Caco-2 (cell line): ENCODE measurements at regions not wholly inside any gene's neighbourhood (a gene's known extent, or its start where the extent isn't known, plus 50 kb on each side); places are given as distances from the start of the nearest gene placed in this dataset.

ENCODE experiments used
- BruUV-seq: library from RNA; stranded (reverse); fragments of 400-500 nt; replicated peaks from 2 replicates; lab custom pipeline; 2021; lab: Mats Ljungman, UMichigan
- CTCF ChIA-PET: fragments of 300-600 bp; sonication (Branson Sonifier 250); formaldehyde crosslinking; loops from one replicate; lab custom pipeline; 2022; ENCODE audit warnings: antibody characterized with exemption; lab: Charles Lee
- POLR2A ChIA-PET: fragments of 300-600 bp; sonication (Branson Sonifier 250); formaldehyde crosslinking; loops from one replicate; lab custom pipeline; 2022; ENCODE audit warnings: antibody characterized with exemption; lab: Charles Lee
- DNase-seq, 2 experiments: peaks; one replicate each; pipeline versions ENCODE4 v3.0.0 to v3.0.0-alpha.2; 2020 to 2022
- H3K27me3 ChIP-seq: replicated peaks from 2 replicates; pipeline ENCODE4 v1.6.0; 2011; ENCODE audit warnings: low read length; ENCODE audit not compliant: control insufficient read depth, insufficient read depth
- H3K36me3 ChIP-seq: 2 replicates; pipeline ENCODE4 v1.5.1; 2011; ENCODE audit warnings: low read length; ENCODE audit not compliant: control insufficient read depth, insufficient read depth
- H3K4me1 ChIP-seq: fragments of 250-450 bp; sonication (Bioruptor Pico); 2 replicates; pipeline ENCODE4 v1.5.1; 2020; ENCODE audit warnings: mild to moderate bottlenecking
- H3K4me3 ChIP-seq: 2 replicates; pipeline ENCODE4 v1.5.1; 2011; ENCODE audit warnings: low read depth, mild to moderate bottlenecking, control low read depth, low read length
- H3K9me3 ChIP-seq: fragments of 250-450 bp; sonication (Bioruptor Pico); 2 replicates; pipeline ENCODE4 v1.5.1; 2020; ENCODE audit warnings: mild to moderate bottlenecking, moderate library complexity
- H3K27ac Mint-ChIP-seq: one replicate; pipeline ENCODE4 v1.8.0; 2022; ENCODE audit warnings: mixed read lengths; ENCODE audit not compliant: unreplicated experiment
- H3K27me3 Mint-ChIP-seq: one replicate; pipeline ENCODE4 v1.8.0; 2022; ENCODE audit warnings: mixed read lengths; ENCODE audit not compliant: insufficient read depth, unreplicated experiment
- H3K36me3 Mint-ChIP-seq: one replicate; pipeline ENCODE4 v1.8.0; 2022; ENCODE audit warnings: mild to moderate bottlenecking, mixed read lengths; ENCODE audit not compliant: insufficient read depth, unreplicated experiment
- H3K4me1 Mint-ChIP-seq: one replicate; pipeline ENCODE4 v1.8.0; 2022; ENCODE audit warnings: low read depth, mixed read lengths; ENCODE audit not compliant: unreplicated experiment
- H3K4me3 Mint-ChIP-seq: one replicate; pipeline ENCODE4 v1.8.0; 2022; ENCODE audit warnings: mild to moderate bottlenecking, moderate library complexity, mixed read lengths; ENCODE audit not compliant: unreplicated experiment
- H3K9me3 Mint-ChIP-seq: one replicate; pipeline ENCODE4 v1.8.0; 2022; ENCODE audit warnings: mixed read lengths; ENCODE audit not compliant: unreplicated experiment
- intact Hi-C: fragments of 100-400 bp; cut with micrococcal nuclease; formaldehyde crosslinking; loops from one replicate; pipeline ENCODE4 v1.10.0; 2022; ENCODE audit not compliant: unreplicated experiment
- TF ChIP-seq, protein P1 (sequence below), 2 experiments: fragments of 200-600 bp in 1 of 2; IDR thresholded peaks; 1 replicate in 1 of 2; 2 replicates in 1 of 2; pipeline versions ENCODE4 v1.5.1 to v1.8.0; 2011 to 2022; ENCODE audit warnings: antibody characterized with exemption in 1 of 2, control low read depth in 1 of 2, inconsistent platforms in 1 of 2, low read depth in 1 of 2, low read length in 1 of 2, mild to moderate bottlenecking in 1 of 2, moderate library complexity in 1 of 2; ENCODE audit not compliant: insufficient read depth in 1 of 2, severe bottlenecking in 1 of 2, unreplicated experiment in 1 of 2

- no peaks in the 10 kb centered on the region for H3K9me3 Mint-ChIP-seq
- H3K4me1 Mint-ChIP-seq: peaks cover 8% of the 10 kb centered on the region
- no peak for DNase-seq
- TF ChIP-seq, protein P1, sequence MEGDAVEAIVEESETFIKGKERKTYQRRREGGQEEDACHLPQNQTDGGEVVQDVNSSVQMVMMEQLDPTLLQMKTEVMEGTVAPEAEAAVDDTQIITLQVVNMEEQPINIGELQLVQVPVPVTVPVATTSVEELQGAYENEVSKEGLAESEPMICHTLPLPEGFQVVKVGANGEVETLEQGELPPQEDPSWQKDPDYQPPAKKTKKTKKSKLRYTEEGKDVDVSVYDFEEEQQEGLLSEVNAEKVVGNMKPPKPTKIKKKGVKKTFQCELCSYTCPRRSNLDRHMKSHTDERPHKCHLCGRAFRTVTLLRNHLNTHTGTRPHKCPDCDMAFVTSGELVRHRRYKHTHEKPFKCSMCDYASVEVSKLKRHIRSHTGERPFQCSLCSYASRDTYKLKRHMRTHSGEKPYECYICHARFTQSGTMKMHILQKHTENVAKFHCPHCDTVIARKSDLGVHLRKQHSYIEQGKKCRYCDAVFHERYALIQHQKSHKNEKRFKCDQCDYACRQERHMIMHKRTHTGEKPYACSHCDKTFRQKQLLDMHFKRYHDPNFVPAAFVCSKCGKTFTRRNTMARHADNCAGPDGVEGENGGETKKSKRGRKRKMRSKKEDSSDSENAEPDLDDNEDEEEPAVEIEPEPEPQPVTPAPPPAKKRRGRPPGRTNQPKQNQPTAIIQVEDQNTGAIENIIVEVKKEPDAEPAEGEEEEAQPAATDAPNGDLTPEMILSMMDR (IDR thresholded peaks at IDR 0.05; ENCODE audit: insufficient read depth in 1 of 2, low read depth in 1 of 2, low read length in 1 of 2, severe bottlenecking in 1 of 2, unreplicated experiment in 1 of 2): no peak
- Histone ChIP-seq H3K36me3 (no peaks in the 10 kb centered on the region), H3K4me1 (peaks cover 7% of the 10 kb centered on the region), H3K27me3 (no peaks in the 10 kb centered on the region), H3K9me3 (peaks cover 3% of the 10 kb centered on the region; the same call in 1 of the 2 replicates), H3K4me3 (no peak overlapping the region)
- BruUV-seq: no TSS peak
- no peaks in the 10 kb centered on the region for H3K27me3 Mint-ChIP-seq
- ChIA-PET CTCF (no interaction called here), POLR2A (no interaction called here)
- intact Hi-C loops: no loop called here
- H3K36me3 Mint-ChIP-seq: peaks cover 4% of the 10 kb centered on the region
- no peak overlapping the region for H3K27ac Mint-ChIP-seq
- no peak overlapping the region for H3K4me3 Mint-ChIP-seq
Observed at GRCh38 chr6:170137911-170138910, 152.7 kb downstream of the DLL1 start.

DNA sequence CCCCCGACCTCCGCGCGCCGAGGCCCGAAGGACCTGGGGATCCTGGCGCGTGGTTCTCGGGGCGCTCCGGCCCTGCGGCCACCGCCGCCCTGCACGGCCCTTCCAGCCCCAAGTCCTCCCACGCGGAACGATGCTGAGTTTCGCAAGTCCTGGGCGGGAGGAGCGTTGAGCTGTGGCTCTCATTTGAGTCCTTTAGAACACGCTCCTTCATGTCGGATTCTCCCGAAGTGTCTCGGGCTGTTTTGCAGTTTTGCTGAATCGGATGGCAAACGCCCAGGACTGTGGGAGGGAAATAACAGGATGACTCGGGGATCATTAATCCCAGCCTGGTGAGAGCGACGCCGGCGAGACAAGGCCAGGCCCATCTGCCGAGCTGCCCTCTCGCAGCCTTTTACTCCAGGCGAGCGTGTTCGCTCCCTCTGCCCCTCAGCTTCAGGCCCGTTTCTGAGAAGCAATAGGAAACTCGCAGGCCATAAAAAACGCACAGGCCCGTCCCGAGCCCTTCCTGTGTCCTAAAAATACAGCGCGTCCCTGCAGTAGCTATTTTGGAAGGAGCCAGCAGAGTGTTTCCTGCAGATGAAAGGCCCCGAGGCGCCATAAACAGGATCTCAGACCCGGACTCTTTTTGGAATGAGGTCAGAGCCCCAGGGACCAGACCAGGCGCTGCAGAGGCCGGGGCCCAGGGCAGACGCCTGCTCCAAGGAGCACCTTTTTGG lies 153.5 kb downstream of the DLL1 start:
- Histone ChIP-seq H3K36me3 (no peaks in the 10 kb centered on the region), H3K27me3 (no peaks in the 10 kb centered on the region), H3K9me3 (peaks cover 3% of the 10 kb centered on the region; the same call in 1 of the 2 replicates), H3K4me1 (peaks cover 7% of the 10 kb centered on the region), H3K4me3 (no peak overlapping the region)
- Mint-ChIP-seq H3K27ac (no peak overlapping the region), H3K27me3 (no peaks in the 10 kb centered on the region), H3K4me3 (no peak overlapping the region), H3K36me3 (peaks cover 4% of the 10 kb centered on the region), H3K4me1 (peaks cover 8% of the 10 kb centered on the region), H3K9me3 (no peaks in the 10 kb centered on the region)
- DNase-seq: no peak
- intact Hi-C loops: no loop called here
- TF ChIP-seq, protein P1 (IDR thresholded peaks at IDR 0.05; ENCODE audit: insufficient read depth in 1 of 2, low read depth in 1 of 2, low read length in 1 of 2, severe bottlenecking in 1 of 2, unreplicated experiment in 1 of 2): no peak
- ChIA-PET POLR2A (no interaction called here), CTCF (no interaction called here)
- no TSS peak for BruUV-seq

DNA sequence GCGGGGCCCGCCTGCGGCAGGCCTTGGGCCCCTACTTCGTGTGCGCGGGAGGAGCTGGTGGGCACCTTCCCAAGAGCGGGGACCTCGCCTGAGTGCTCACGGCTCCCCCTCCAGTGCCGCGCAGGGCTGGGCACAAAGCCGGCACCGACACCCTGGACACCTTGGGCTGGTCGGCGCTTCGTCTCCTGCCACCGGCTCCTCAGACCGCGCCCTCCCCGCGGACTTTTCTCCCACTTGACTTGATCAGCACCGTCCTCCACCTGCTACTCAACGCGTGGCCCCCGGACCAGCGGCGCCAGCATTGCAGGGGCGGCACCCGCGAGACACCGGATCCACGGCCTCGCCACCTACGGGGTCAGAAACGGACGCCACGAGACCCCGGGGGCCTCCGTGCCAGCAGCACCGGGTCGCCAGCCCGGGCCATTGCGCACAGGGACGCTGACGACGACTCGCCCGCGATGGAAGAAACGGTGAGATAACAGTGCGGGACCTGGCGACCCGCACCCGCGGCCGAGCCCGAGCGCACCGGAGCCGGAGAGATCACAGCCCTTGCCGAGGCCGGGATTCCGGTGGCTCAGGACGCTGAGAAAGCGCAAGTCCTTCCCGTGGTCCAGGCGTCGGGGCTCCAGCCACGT lies 154.2 kb downstream of the DLL1 start:
- Histone ChIP-seq H3K4me3 (no peak overlapping the region), H3K36me3 (no peaks in the 10 kb centered on the region), H3K9me3 (peaks cover 3% of the 10 kb centered on the region; the same call in 1 of the 2 replicates), H3K4me1 (peaks cover 7% of the 10 kb centered on the region), H3K27me3 (no peaks in the 10 kb centered on the region)
- peaks cover 4% of the 10 kb centered on the region for H3K36me3 Mint-ChIP-seq
- ChIA-PET CTCF (no interaction called here), POLR2A (no interaction called here)
- intact Hi-C loops: no loop called here
- no peaks in the 10 kb centered on the region for H3K27me3 Mint-ChIP-seq
- TF ChIP-seq, protein P1 (IDR thresholded peaks at IDR 0.05; ENCODE audit: insufficient read depth in 1 of 2, low read depth in 1 of 2, low read length in 1 of 2, severe bottlenecking in 1 of 2, unreplicated experiment in 1 of 2): no peak
- DNase-seq: no peak
- H3K27ac Mint-ChIP-seq: no peak overlapping the region
- BruUV-seq: no TSS peak
- H3K4me3 Mint-ChIP-seq: no peak overlapping the region
- peaks cover 8% of the 10 kb centered on the region for H3K4me1 Mint-ChIP-seq
- no peaks in the 10 kb centered on the region for H3K9me3 Mint-ChIP-seq
